ENCODE measurements at regions not wholly inside any gene's neighbourhood (a gene's known extent, or its start where the extent isn't known, plus 50 kb on each side); places are given as distances from the start of the nearest gene placed in this dataset.

DNA sequence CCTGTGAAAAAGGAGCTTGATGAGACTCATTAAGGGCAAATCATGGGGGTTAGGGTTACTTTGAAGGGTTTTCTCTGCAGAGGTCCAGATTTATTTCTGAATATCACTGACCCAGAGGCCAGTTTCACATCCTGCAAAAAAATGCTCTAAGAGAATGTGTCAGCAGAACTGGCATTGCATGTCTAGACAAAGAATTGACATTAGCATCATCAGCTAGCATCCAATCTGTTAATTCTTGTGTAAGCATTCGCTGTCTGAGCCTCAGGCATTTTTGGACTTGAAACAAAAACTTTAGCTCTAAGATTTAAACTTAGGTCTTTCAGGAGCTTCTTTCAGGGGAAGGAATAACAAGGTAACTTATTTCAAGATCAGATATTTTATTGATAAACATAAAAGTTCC is 187.9 kb upstream of the ELL2 start:
- H3K9me3 Mint-ChIP-seq: no peaks in the 10 kb centered on the region
- Histone ChIP-seq H3K27me3 (ENCODE audit: control insufficient read depth, insufficient read depth, low read length) (no peaks in the 10 kb centered on the region), H3K36me3 (ENCODE audit: control insufficient read depth, insufficient read depth, low read length) (no peaks in the 10 kb centered on the region), H3K9me3 (ENCODE audit: control insufficient read depth, insufficient read depth, low read length) (no peaks in the 10 kb centered on the region), H3K4me1 (ENCODE audit: control insufficient read depth, insufficient read depth, low read length) (no peaks in the 10 kb centered on the region), H3K4me3 (ENCODE audit: low read length) (no peak overlapping the region), H3K27ac (ENCODE audit: low read length) (no peak overlapping the region)
- TF ChIP-seq, protein P1, sequence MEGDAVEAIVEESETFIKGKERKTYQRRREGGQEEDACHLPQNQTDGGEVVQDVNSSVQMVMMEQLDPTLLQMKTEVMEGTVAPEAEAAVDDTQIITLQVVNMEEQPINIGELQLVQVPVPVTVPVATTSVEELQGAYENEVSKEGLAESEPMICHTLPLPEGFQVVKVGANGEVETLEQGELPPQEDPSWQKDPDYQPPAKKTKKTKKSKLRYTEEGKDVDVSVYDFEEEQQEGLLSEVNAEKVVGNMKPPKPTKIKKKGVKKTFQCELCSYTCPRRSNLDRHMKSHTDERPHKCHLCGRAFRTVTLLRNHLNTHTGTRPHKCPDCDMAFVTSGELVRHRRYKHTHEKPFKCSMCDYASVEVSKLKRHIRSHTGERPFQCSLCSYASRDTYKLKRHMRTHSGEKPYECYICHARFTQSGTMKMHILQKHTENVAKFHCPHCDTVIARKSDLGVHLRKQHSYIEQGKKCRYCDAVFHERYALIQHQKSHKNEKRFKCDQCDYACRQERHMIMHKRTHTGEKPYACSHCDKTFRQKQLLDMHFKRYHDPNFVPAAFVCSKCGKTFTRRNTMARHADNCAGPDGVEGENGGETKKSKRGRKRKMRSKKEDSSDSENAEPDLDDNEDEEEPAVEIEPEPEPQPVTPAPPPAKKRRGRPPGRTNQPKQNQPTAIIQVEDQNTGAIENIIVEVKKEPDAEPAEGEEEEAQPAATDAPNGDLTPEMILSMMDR (IDR thresholded peaks at IDR 0.05): no peak
- intact Hi-C loops (cut with micrococcal nuclease): no loop called here
- H3K27me3 Mint-ChIP-seq (ENCODE audit: low read depth in 2 of 2): peaks cover 2 to 34% of the 10 kb centered on the region in 2 donors
- no peak for ATAC-seq
- no peak for DNase-seq
- no peaks in the 10 kb centered on the region for H3K4me1 Mint-ChIP-seq
- no peak overlapping the region for H3K27ac Mint-ChIP-seq
- WGBS (ENCODE audit: insufficient coverage): 95% methylated on average over 1 of the region's 1 CpG
- no peak overlapping the region for H3K4me3 Mint-ChIP-seq
- no peaks in the 10 kb centered on the region for H3K36me3 Mint-ChIP-seq

DNA sequence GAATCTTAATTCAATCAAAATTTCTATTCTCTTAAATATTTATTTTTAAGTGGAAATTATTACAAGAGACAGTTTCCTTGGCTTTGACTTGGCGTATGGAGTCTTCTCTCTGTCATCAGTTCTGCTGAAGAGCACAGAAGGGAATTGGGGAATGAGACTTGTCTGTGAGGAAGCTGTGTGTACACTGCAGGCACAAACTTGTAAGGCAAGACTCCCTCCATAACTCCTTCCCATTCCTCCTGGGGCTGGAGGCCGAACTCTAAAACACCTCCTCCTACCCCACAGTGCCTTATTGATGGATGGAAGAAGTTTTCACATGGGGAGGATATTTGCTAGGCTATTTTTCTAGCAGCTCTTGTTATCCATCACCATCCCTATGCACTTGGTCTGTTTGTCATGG is 187.4 kb upstream of the ELL2 start:
- intact Hi-C loops (cut with micrococcal nuclease): no loop called here
- no CpG with 5 or more reads among the region's 2 CpGs for WGBS (ENCODE audit: insufficient coverage)

DNA sequence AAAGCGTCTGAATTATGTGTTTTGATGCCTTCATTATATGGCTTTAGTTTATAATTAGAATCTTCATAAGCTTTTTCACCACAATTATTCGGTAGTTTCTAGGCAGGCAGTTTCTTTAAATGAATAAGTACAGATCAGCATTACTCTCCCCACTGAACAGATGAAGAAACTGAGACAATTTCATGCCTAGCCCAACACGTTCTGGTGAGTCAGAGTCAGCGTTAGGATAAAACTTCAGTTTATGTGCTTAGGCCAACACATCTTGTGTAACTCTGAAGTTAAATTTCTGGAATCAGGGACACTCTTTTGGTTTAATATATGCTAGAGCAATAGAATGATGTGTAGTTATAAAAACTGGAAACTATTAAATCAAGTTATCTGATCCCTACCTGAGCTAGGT is 186.7 kb upstream of the ELL2 start:
- Mint-ChIP-seq H3K4me3 (no peak overlapping the region), H3K4me1 (no peaks in the 10 kb centered on the region), H3K9me3 (no peaks in the 10 kb centered on the region), H3K27ac (no peak overlapping the region), H3K27me3 (ENCODE audit: low read depth in 2 of 2) (peaks cover 5 to 34% of the 10 kb centered on the region in 2 donors), H3K36me3 (no peaks in the 10 kb centered on the region)
- WGBS (ENCODE audit: insufficient coverage): 85% methylated on average over 4 of the region's 4 CpGs
- Histone ChIP-seq H3K4me3 (ENCODE audit: low read length) (no peak overlapping the region), H3K27me3 (ENCODE audit: control insufficient read depth, insufficient read depth, low read length) (no peaks in the 10 kb centered on the region), H3K27ac (ENCODE audit: low read length) (no peak overlapping the region), H3K36me3 (ENCODE audit: control insufficient read depth, insufficient read depth, low read length) (no peaks in the 10 kb centered on the region), H3K9me3 (ENCODE audit: control insufficient read depth, insufficient read depth, low read length) (no peaks in the 10 kb centered on the region), H3K4me1 (ENCODE audit: control insufficient read depth, insufficient read depth, low read length) (no peaks in the 10 kb centered on the region)
- no peak for ATAC-seq
- TF ChIP-seq, protein P1 (IDR thresholded peaks at IDR 0.05): no peak
- no peak for DNase-seq
- intact Hi-C loops (cut with micrococcal nuclease): no loop called here

More for the DNA sequence above, 187.4 kb upstream of the ELL2 start:
- H3K9me3 Mint-ChIP-seq: no peaks in the 10 kb centered on the region
- H3K27ac ChIP-seq (ENCODE audit: low read length): no peak overlapping the region
- H3K27ac Mint-ChIP-seq: no peak overlapping the region
- H3K9me3 ChIP-seq (ENCODE audit: control insufficient read depth, insufficient read depth, low read length): no peaks in the 10 kb centered on the region
- H3K27me3 Mint-ChIP-seq (ENCODE audit: low read depth in 2 of 2): peaks cover 5 to 34% of the 10 kb centered on the region in 2 donors
- H3K4me3 Mint-ChIP-seq: no peak overlapping the region
- no peaks in the 10 kb centered on the region for H3K36me3 Mint-ChIP-seq
- H3K36me3 ChIP-seq (ENCODE audit: control insufficient read depth, insufficient read depth, low read length): no peaks in the 10 kb centered on the region
- TF ChIP-seq, protein P1 (IDR thresholded peaks at IDR 0.05): no peak
- no peak for ATAC-seq
- H3K4me1 ChIP-seq (ENCODE audit: control insufficient read depth, insufficient read depth, low read length): no peaks in the 10 kb centered on the region
- no peak for DNase-seq
- H3K27me3 ChIP-seq (ENCODE audit: control insufficient read depth, insufficient read depth, low read length): no peaks in the 10 kb centered on the region
- H3K4me3 ChIP-seq (ENCODE audit: low read length): no peak overlapping the region
- H3K4me1 Mint-ChIP-seq: no peaks in the 10 kb centered on the region

DNA sequence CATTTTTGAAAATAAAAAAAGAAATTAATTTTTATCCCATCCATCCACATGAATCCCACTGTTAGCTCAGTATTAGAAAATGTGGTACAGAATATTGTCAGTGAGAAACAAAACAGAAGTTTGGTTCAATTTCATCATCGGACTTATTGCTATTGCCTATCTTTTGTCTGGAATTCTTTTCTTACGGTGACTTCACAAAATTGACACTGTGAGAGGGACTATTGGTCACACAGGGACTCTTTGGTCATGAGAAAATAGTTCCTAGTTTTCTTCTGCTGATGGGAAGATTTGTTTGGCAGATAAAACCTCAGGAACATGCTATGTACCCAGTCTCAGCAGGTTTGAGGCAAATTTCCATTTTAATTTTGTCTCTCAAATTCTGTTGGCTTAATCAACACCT is 186.2 kb upstream of the ELL2 start:
- H3K4me3 ChIP-seq (ENCODE audit: low read length): no peak overlapping the region
- 94% methylated on average over 2 of the region's 2 CpGs for WGBS (ENCODE audit: insufficient coverage)
- H3K4me3 Mint-ChIP-seq: no peak overlapping the region
- no peaks in the 10 kb centered on the region for H3K27me3 ChIP-seq (ENCODE audit: control insufficient read depth, insufficient read depth, low read length)
- DNase-seq (no peak), ATAC-seq (no peak)
- H3K4me1 ChIP-seq (ENCODE audit: control insufficient read depth, insufficient read depth, low read length): no peaks in the 10 kb centered on the region
- no peaks in the 10 kb centered on the region for H3K9me3 ChIP-seq (ENCODE audit: control insufficient read depth, insufficient read depth, low read length)
- TF ChIP-seq, protein P1 (IDR thresholded peaks at IDR 0.05): no peak
- H3K27ac Mint-ChIP-seq: no peak overlapping the region
- no peaks in the 10 kb centered on the region for H3K4me1 Mint-ChIP-seq
- intact Hi-C loops (cut with micrococcal nuclease): no loop called here
- peaks cover 3 to 34% of the 10 kb centered on the region in 2 donors for H3K27me3 Mint-ChIP-seq (ENCODE audit: low read depth in 2 of 2)
- no peaks in the 10 kb centered on the region for H3K36me3 ChIP-seq (ENCODE audit: control insufficient read depth, insufficient read depth, low read length)
- no peak overlapping the region for H3K27ac ChIP-seq (ENCODE audit: low read length)
- no peaks in the 10 kb centered on the region for H3K9me3 Mint-ChIP-seq
- no peaks in the 10 kb centered on the region for H3K36me3 Mint-ChIP-seq

All from natural killer cell (primary cell).